Bronchial epithelial cell (primary cell): ENCODE measurements at regions not wholly inside any gene's neighbourhood (a gene's known extent, or its start where the extent isn't known, plus 50 kb on each side); places are given as distances from the start of the nearest gene placed in this dataset.
"Not testable (repeated sequence)": the region's sequence is repeated elsewhere in the genome, so short reads cannot be mapped to it uniquely, and the experiment has no call there.

Source experiments
- DNase-seq: peaks from one replicate; pipeline ENCODE4 v3.0.0-alpha.2; 2010; ENCODE audit warnings: low read depth
- FAIRE-seq: peaks from 2 replicates; lab custom pipeline; 2011; peaks lifted over from hg19 to GRCh38; lab: Jason Lieb, UNC
- H3K27me3 ChIP-seq: 2 replicates; pipeline ENCODE4 v1.5.1; 2011; ENCODE audit warnings: low read length; ENCODE audit not compliant: control insufficient read depth, insufficient read depth
- H3K36me3 ChIP-seq: 2 replicates; pipeline ENCODE4 v1.5.1; 2011; ENCODE audit warnings: low read length; ENCODE audit not compliant: control insufficient read depth, insufficient read depth
- H3K4me3 ChIP-seq: 2 replicates; pipeline ENCODE4 v1.5.1; 2011; ENCODE audit warnings: mild to moderate bottlenecking, low read depth, low read length, control low read depth
- CTCF ChIP-seq: IDR thresholded peaks from 2 replicates; pipeline ENCODE4 v1.5.1; 2011; ENCODE audit warnings: mild to moderate bottlenecking, moderate library complexity, low read length, control low read depth, inconsistent platforms; ENCODE audit not compliant: insufficient read depth, severe bottlenecking

GRCh38 chr11:116042146-116042545, 537.9 kb upstream of the CADM1 start:
- FAIRE-seq (no peak), DNase-seq (no peak)
- Histone ChIP-seq H3K4me3 (no peak overlapping the region), H3K27me3 (no peaks in the 10 kb centered on the region), H3K36me3 (no peaks in the 10 kb centered on the region)
- no peak for TF ChIP-seq CTCF

GRCh38 chr11:116037861-116038260, 533.6 kb upstream of the CADM1 start:
- Histone ChIP-seq H3K36me3 (no peaks in the 10 kb centered on the region), H3K27me3 (no peaks in the 10 kb centered on the region), H3K4me3 (no peak overlapping the region)
- no peak for FAIRE-seq
- no peak for DNase-seq
- TF ChIP-seq CTCF = no peak

DNA sequence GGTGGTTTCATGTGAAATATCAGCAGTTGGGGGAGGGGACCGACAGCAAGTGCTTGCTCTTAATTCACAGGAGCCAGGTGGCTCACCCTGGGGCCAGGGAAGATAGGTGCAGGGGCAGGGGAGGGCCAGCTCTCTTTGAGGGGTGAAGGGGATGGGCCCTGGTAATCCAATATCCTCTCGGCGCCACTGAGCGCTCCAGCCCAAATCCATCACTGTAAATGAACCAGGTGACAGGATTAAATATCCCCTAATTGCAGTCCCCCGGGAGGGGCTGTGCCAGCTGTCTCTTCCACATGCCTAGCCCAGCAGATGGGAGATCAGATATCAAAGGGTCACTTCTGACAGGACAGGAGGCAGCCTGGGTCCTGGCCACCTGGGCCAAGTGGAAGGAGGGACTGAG, 531.8 kb upstream of the CADM1 start:
- TF ChIP-seq CTCF = no peak
- no peak for FAIRE-seq
- H3K36me3 ChIP-seq = no peaks in the 10 kb centered on the region

DNA sequence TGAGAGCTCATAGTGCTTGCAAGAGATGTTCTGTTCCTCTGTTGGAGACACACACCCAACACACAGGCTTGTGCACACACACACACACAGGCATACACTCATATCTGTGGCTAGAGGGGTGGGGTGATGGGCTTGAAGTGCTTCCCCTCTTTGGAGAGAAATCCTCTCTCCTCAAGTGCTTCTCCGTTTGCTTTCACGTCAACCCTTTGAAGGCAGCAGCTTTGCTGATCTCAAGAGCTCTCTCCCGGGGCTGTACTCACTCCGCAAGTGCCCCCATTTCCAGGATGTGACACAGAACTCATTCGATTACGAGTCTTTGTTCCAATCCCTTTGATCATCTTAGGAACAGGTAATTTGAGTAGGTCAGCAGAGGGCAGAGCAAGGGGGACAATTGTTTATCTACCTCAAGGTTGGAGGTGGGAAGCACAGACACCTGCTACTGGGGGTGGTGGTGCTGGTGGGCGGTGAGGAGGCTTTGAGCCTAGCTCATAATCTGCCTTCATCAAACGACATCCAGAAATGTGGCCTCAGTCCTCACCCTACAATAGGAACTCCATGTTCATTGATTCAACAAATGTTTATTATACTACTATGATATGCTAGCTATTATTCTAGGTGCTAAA, 529.8 kb upstream of the CADM1 start:
- no peaks in the 10 kb centered on the region for H3K36me3 ChIP-seq
- FAIRE-seq (no peak), DNase-seq (no peak)
- no peak overlapping the region for H3K4me3 ChIP-seq
- TF ChIP-seq CTCF = no peak
- H3K27me3 ChIP-seq = no peaks in the 10 kb centered on the region

More for the DNA sequence above, 531.8 kb upstream of the CADM1 start:
- Histone ChIP-seq H3K27me3 (no peaks in the 10 kb centered on the region), H3K4me3 (no peak overlapping the region)
- DNase-seq = no peak

GRCh38 chr11:116030697-116031331, 526.6 kb upstream of the CADM1 start:
- TF ChIP-seq CTCF = no peak
- no peaks in the 10 kb centered on the region for H3K36me3 ChIP-seq
- no peak overlapping the region for H3K4me3 ChIP-seq
- no peaks in the 10 kb centered on the region for H3K27me3 ChIP-seq
- DNase-seq (no peak), FAIRE-seq (no peak)

DNA sequence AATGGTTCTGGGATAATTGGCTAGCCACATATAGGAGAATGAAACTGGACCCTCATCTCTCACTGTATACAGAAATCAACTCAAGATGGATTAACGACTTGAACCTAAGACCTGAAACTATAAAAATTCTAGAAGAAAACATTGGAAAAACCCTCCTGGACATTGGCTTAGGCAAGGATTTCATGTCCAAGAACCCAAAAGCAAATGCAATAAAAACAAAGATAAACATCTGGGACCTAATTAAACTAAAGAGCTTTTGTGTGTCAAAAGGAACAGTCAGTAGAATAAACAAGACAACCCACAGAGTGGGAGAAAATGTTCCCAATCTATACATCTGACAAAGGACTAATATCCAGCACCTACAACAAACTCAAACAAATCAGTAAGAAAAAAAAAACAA, 524.3 kb upstream of the CADM1 start:
- not testable (repeated sequence) for H3K4me3 ChIP-seq, H3K27me3 ChIP-seq, DNase-seq, H3K36me3 ChIP-seq, FAIRE-seq
